Suprapubic skin (tissue), 4 donors: ENCODE measurements at regions not wholly inside any gene's neighbourhood (a gene's known extent, or its start where the extent isn't known, plus 50 kb on each side); places are given as distances from the start of the nearest gene placed in this dataset.

ENCODE experiments used
- DNase-seq, 2 donors: peaks; one replicate each; pipeline ENCODE4 v3.0.0-alpha.2; 2019; ENCODE audit warnings: low spot score in 2 of 2
- H3K27ac ChIP-seq: fragments of 200-600 bp; sonication (generic); one replicate; pipeline ENCODE4 v1.5.1; 2019
- H3K27me3 ChIP-seq: fragments of 200-600 bp; sonication (generic); one replicate; pipeline ENCODE4 v1.5.1; 2019
- H3K36me3 ChIP-seq: fragments of 200-600 bp; sonication (generic); one replicate; pipeline ENCODE4 v1.5.1; 2019
- H3K4me1 ChIP-seq: fragments of 200-600 bp; sonication (generic); one replicate; pipeline ENCODE4 v1.5.1; 2019
- H3K4me3 ChIP-seq: fragments of 200-600 bp; sonication (generic); one replicate; pipeline ENCODE4 v1.5.1; 2019; ENCODE audit warnings: mild to moderate bottlenecking
- H3K9me3 ChIP-seq: fragments of 200-600 bp; sonication (generic); one replicate; pipeline ENCODE4 v1.5.1; 2019
- EP300 ChIP-seq: sonication (generic); formaldehyde crosslinking; IDR thresholded peaks from one replicate; pipeline ENCODE4 v1.6.1; 2017; ENCODE audit warnings: antibody characterized with exemption
- POLR2A ChIP-seq, 2 donors: fragments of 450-650 bp; IDR thresholded peaks; one replicate each; pipeline ENCODE4 v1.6.1; 2017; ENCODE audit warnings: antibody characterized with exemption in 2 of 2, mild to moderate bottlenecking in 2 of 2, moderate library complexity in 2 of 2
- POLR2AphosphoS5 ChIP-seq, 3 donors: sonication (generic); formaldehyde crosslinking; IDR thresholded peaks; one replicate each; pipeline ENCODE4 v1.6.1; 2017; ENCODE audit warnings: antibody characterized with exemption in 3 of 3
- WGBS: methylation state at CpG from one replicate; pipeline ENCODE4 v1.1.5; 2018; 5-methylcytosine and 5-hydroxymethylcytosine counted together
- TF ChIP-seq, protein P1 (sequence below), 2 donors: fragments of 200-600 bp in 1 of 2; fragments of 450-650 bp in 1 of 2; sonication (generic) in 1 of 2; IDR thresholded peaks; one replicate each; pipeline ENCODE4 v1.5.1; 2016 to 2019; ENCODE audit warnings: antibody characterized with exemption in 2 of 2, mild to moderate bottlenecking in 1 of 2, moderate library complexity in 1 of 2

DNA sequence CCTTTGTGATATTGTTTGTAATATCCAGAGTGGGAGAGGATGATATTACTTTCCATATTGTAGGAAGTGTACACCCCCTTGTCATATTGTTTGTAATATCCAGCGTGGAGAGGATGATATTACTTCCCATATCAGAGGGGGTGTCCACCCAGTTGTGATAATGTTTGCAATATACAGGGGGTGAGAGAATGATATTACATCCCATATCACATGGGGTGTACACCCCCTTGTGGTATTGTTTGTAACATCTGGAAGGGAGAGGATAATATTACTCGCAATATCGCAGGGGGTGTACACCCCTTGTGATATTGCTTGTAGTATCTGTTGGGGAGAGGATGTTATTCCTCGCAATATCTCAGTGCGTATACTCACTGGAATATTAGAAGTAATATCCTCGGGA is 61.5 kb downstream of the PRSS23 start:
- WGBS, result 84% methylated on average over 6 of the region's 6 CpGs
- Histone ChIP-seq H3K9me3 (no peaks in the 10 kb centered on the region), H3K4me1 (no peaks in the 10 kb centered on the region), H3K36me3 (no peaks in the 10 kb centered on the region), H3K27me3 (no peaks in the 10 kb centered on the region), H3K4me3 (no peak overlapping the region), H3K27ac (no peak overlapping the region)
- TF ChIP-seq, protein P1, sequence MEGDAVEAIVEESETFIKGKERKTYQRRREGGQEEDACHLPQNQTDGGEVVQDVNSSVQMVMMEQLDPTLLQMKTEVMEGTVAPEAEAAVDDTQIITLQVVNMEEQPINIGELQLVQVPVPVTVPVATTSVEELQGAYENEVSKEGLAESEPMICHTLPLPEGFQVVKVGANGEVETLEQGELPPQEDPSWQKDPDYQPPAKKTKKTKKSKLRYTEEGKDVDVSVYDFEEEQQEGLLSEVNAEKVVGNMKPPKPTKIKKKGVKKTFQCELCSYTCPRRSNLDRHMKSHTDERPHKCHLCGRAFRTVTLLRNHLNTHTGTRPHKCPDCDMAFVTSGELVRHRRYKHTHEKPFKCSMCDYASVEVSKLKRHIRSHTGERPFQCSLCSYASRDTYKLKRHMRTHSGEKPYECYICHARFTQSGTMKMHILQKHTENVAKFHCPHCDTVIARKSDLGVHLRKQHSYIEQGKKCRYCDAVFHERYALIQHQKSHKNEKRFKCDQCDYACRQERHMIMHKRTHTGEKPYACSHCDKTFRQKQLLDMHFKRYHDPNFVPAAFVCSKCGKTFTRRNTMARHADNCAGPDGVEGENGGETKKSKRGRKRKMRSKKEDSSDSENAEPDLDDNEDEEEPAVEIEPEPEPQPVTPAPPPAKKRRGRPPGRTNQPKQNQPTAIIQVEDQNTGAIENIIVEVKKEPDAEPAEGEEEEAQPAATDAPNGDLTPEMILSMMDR (IDR thresholded peaks at IDR 0.05), result no peak
- TF ChIP-seq EP300 (no peak), POLR2A (IDR thresholded peaks at IDR 0.05) (no peak), POLR2AphosphoS5 (IDR thresholded peaks at IDR 0.05) (no peak)
- no peak for DNase-seq

DNA sequence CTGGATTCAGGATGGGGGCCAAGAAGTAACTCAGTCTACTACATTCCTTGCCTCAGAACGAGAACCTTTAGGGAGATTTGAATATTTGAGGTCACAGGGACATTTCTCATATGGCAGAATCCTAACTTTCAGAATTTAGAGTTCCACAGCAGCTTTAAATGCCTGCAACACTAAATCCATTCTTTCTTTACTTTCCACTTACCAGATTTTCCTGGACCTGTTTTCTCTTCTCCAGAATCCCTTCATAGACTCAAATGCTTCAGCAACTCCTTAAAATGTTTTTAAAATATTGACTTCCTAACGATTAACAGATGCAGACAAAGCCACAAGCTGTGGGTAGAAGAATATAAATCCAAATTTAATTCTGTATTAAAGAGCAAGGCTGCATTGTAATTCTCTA is 63.1 kb downstream of the PRSS23 start:
- Histone ChIP-seq H3K4me1 (no peaks in the 10 kb centered on the region), H3K36me3 (no peaks in the 10 kb centered on the region), H3K9me3 (no peaks in the 10 kb centered on the region), H3K27ac (no peak overlapping the region), H3K4me3 (no peak overlapping the region), H3K27me3 (no peaks in the 10 kb centered on the region)
- 56% methylated on average over 2 of the region's 2 CpGs for WGBS
- no peak for TF ChIP-seq POLR2A (IDR thresholded peaks at IDR 0.05)
- TF ChIP-seq EP300, result no peak
- TF ChIP-seq, protein P1 (IDR thresholded peaks at IDR 0.05), result no peak
- TF ChIP-seq POLR2AphosphoS5 (IDR thresholded peaks at IDR 0.05), result no peak
- DNase-seq, result no peak

- 64% methylated on average over 1 of the region's 1 CpG for WGBS
- TF ChIP-seq POLR2AphosphoS5 (IDR thresholded peaks at IDR 0.05) (no peak), POLR2A (IDR thresholded peaks at IDR 0.05) (no peak), EP300 (no peak)
- TF ChIP-seq, protein P1 (IDR thresholded peaks at IDR 0.05), result no peak
- H3K27ac ChIP-seq, result no peak overlapping the region
- no peaks in the 10 kb centered on the region for H3K4me1 ChIP-seq
- H3K36me3 ChIP-seq, result no peaks in the 10 kb centered on the region
- H3K27me3 ChIP-seq, result no peaks in the 10 kb centered on the region
- no peaks in the 10 kb centered on the region for H3K9me3 ChIP-seq
- no peak overlapping the region for H3K4me3 ChIP-seq
- DNase-seq, result no peak
Measured at GRCh38 chr11:86865436-86865835, 65.1 kb downstream of the PRSS23 start.

GRCh38 chr11:86869531-86869930 is 69.2 kb downstream of the PRSS23 start:
- H3K36me3 ChIP-seq, result no peaks in the 10 kb centered on the region
- WGBS, result 44% methylated on average over 6 of the region's 6 CpGs
- TF ChIP-seq, protein P1 (IDR thresholded peaks at IDR 0.05), result no peak
- TF ChIP-seq POLR2A (IDR thresholded peaks at IDR 0.05) (no peak), EP300 (no peak), POLR2AphosphoS5 (IDR thresholded peaks at IDR 0.05) (no peak)
- no peak overlapping the region for H3K4me3 ChIP-seq
- no peaks in the 10 kb centered on the region for H3K9me3 ChIP-seq
- H3K27ac ChIP-seq, result no peak overlapping the region
- DNase-seq, result no peak
- no peaks in the 10 kb centered on the region for H3K27me3 ChIP-seq
- H3K4me1 ChIP-seq, result no peaks in the 10 kb centered on the region

GRCh38 chr11:86869966-86870570 is 69.7 kb downstream of the PRSS23 start:
- H3K4me3 ChIP-seq, result no peak overlapping the region
- no peaks in the 10 kb centered on the region for H3K9me3 ChIP-seq
- no peaks in the 10 kb centered on the region for H3K4me1 ChIP-seq
- H3K27me3 ChIP-seq, result no peaks in the 10 kb centered on the region
- H3K36me3 ChIP-seq, result no peaks in the 10 kb centered on the region
- DNase-seq, result peak in 1 of 2 donors; percentile 72
- WGBS, result 38% methylated on average over 6 of the region's 6 CpGs
- no peak overlapping the region for H3K27ac ChIP-seq
- TF ChIP-seq POLR2AphosphoS5 (IDR thresholded peaks at IDR 0.05), result no peak
- TF ChIP-seq EP300, result no peak
- TF ChIP-seq POLR2A (IDR thresholded peaks at IDR 0.05), result no peak
- TF ChIP-seq, protein P1 (IDR thresholded peaks at IDR 0.05), result peak; percentile 56 to 75
